CD4-positive, CD25-positive, alpha-beta regulatory T cell (primary cell): ENCODE measurements at regions not wholly inside any gene's neighbourhood (a gene's known extent, or its start where the extent isn't known, plus 50 kb on each side); places are given as distances from the start of the nearest gene placed in this dataset.

Experiments
- ATAC-seq, 2 donors: fragments of 150-1000 bp; cut with Tn5 transposase; one replicate each; pipeline ENCODE4 v1.10.0; 2021; ENCODE audit warnings: low read depth in 2 of 2, moderate number of reproducible peaks in 2 of 2, moderate library complexity in 1 of 2
- DNase-seq, 3 donors: peaks; one replicate each; pipeline versions ENCODE4 v3.0.0 to v3.0.0-alpha.2; 2012 to 2022; ENCODE audit warnings: mixed read lengths in 1 of 3
- H3K27ac ChIP-seq: one replicate; pipeline ENCODE4 v1.7.0; 2013; ENCODE audit warnings: mild to moderate bottlenecking, low read length; ENCODE audit not compliant: insufficient read depth, poor library complexity, severe bottlenecking
- H3K27me3 ChIP-seq: one replicate; pipeline ENCODE4 v1.7.0; 2013; ENCODE audit warnings: low read length; ENCODE audit not compliant: control insufficient read depth, insufficient read depth
- H3K36me3 ChIP-seq: one replicate; pipeline ENCODE4 v1.7.0; 2013; ENCODE audit warnings: mild to moderate bottlenecking, low read length, moderate library complexity; ENCODE audit not compliant: control insufficient read depth, insufficient read depth
- H3K4me1 ChIP-seq: 2 replicates; pipeline ENCODE4 v1.7.0; 2013; ENCODE audit warnings: mild to moderate bottlenecking, low read length; ENCODE audit not compliant: insufficient read depth, control insufficient read depth, poor library complexity, severe bottlenecking
- H3K4me3 ChIP-seq: one replicate; pipeline ENCODE4 v1.7.0; 2013; ENCODE audit warnings: low read depth, mild to moderate bottlenecking, low read length, moderate library complexity
- H3K9me3 ChIP-seq, 2 experiments: 1 replicate in 1 of 2; 2 replicates in 1 of 2; pipeline ENCODE4 v1.7.0; 2013; ENCODE audit warnings: low read length in 2 of 2, mild to moderate bottlenecking in 1 of 2, moderate library complexity in 1 of 2; ENCODE audit not compliant: control insufficient read depth in 2 of 2
- H3K27ac Mint-ChIP-seq, 3 donors: one replicate each; pipeline ENCODE4 v1.8.0; 2020 to 2022; ENCODE audit warnings: mild to moderate bottlenecking in 3 of 3, mixed read lengths in 3 of 3, moderate library complexity in 2 of 3
- H3K27me3 Mint-ChIP-seq: one replicate; pipeline ENCODE4 v1.8.0; 2022; ENCODE audit warnings: mild to moderate bottlenecking, mixed read lengths
- H3K36me3 Mint-ChIP-seq: one replicate; pipeline ENCODE4 v1.8.0; 2020; ENCODE audit warnings: mixed read lengths
- H3K4me1 Mint-ChIP-seq, 4 donors: one replicate each; pipeline ENCODE4 v1.8.0; 2020 to 2022; ENCODE audit warnings: mixed read lengths in 4 of 4, mild to moderate bottlenecking in 1 of 4
- H3K4me3 Mint-ChIP-seq, 4 donors: one replicate each; pipeline ENCODE4 v1.8.0; 2020 to 2022; ENCODE audit warnings: mild to moderate bottlenecking in 4 of 4, mixed read lengths in 4 of 4, moderate library complexity in 3 of 4
- H3K9me3 Mint-ChIP-seq, 7 donors: one replicate each; pipeline ENCODE4 v1.8.0; 2020 to 2022; ENCODE audit warnings: mixed read lengths in 7 of 7, mild to moderate bottlenecking in 3 of 7, moderate library complexity in 2 of 7

DNA sequence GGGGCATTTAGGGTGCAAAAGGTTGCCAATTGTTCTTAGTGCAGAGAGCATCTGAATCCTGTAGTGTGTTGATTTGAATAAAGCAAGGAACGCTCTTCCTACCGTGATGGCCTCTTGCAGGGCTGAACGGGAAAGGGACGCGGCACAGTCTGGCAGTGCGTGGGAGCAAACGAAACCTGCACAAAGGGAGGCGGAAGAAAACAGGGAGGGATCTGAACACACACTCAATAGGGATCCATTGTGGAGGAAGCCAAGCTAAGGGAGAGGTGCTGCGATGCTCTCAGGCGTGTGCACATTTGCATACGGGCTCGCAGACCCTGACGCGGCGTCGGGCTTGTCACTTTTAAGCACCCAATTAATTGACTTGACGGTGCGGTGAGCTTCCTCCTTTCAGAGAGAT lies 414.0 kb upstream of the IRX1 start:
- DNase-seq, result no peak

DNA sequence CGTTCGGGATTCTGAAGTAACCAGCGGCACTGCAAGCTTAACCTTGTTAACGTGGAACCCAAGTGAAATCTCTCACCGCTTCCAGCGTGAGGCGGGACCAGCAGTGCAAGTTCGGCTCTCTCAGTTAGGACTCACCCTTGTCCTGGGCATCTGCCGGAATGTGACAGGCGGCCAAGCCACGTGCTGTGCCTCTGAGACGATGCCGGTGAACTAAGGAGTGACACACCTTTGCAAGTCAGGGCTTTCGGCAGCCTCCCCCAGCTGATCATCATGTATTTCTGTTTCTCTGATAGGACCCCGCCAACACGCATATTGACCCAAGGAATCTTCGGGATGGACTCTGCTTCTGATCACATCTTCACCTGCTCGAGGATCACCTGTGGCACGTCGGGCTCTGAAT lies 415.0 kb upstream of the IRX1 start:
- no peaks in the 10 kb centered on the region for H3K9me3 ChIP-seq
- no peak overlapping the region for H3K4me3 ChIP-seq
- H3K36me3 ChIP-seq, result no peaks in the 10 kb centered on the region
- no peak overlapping the region for H3K27ac ChIP-seq
- no peaks in the 10 kb centered on the region for H3K4me1 ChIP-seq
- no peaks in the 10 kb centered on the region for H3K27me3 ChIP-seq
- DNase-seq (no peak), ATAC-seq (no peak)
- no peak overlapping the region for H3K4me3 Mint-ChIP-seq
- no peaks in the 10 kb centered on the region for H3K36me3 Mint-ChIP-seq
- H3K9me3 Mint-ChIP-seq, result peaks cover 0 to 6% (median 2%) of the 10 kb centered on the region in 7 donors
- no peaks in the 10 kb centered on the region for H3K27me3 Mint-ChIP-seq
- no peak overlapping the region for H3K27ac Mint-ChIP-seq
- no peaks in the 10 kb centered on the region for H3K4me1 Mint-ChIP-seq

More for the DNA sequence above, 414.0 kb upstream of the IRX1 start:
- Histone ChIP-seq H3K9me3 (no peaks in the 10 kb centered on the region), H3K27me3 (no peaks in the 10 kb centered on the region), H3K27ac (no peak overlapping the region), H3K4me3 (no peak overlapping the region), H3K4me1 (no peaks in the 10 kb centered on the region), H3K36me3 (no peaks in the 10 kb centered on the region)
- H3K36me3 Mint-ChIP-seq, result no peaks in the 10 kb centered on the region
- H3K4me1 Mint-ChIP-seq, result no peaks in the 10 kb centered on the region
- H3K27ac Mint-ChIP-seq, result no peak overlapping the region
- H3K4me3 Mint-ChIP-seq, result no peak overlapping the region
- no peak for ATAC-seq
- no peaks in the 10 kb centered on the region for H3K27me3 Mint-ChIP-seq
- H3K9me3 Mint-ChIP-seq, result peaks cover 0 to 6% (median 2%) of the 10 kb centered on the region in 7 donors

DNA sequence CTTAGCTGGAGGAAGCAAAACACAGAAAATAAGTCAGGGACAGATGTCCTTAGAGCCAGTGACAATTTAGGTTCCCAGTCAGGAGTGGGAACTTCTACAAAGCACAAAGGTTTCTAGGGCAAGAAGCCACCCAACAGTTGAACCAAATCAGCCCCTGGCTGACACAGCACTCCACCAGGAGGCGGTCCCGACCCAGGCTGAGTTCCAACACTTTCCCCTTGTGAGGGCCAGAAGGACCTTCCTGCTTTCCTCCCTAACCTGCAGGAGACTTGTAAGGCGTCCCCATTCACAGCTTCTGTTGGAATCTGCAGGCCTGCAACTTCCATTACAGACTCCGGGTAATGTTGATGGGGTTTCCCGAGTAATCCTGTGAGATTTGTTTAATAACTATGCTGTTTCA lies 416.4 kb upstream of the IRX1 start:
- no peaks in the 10 kb centered on the region for H3K27me3 Mint-ChIP-seq
- H3K4me3 Mint-ChIP-seq, result no peak overlapping the region
- no peaks in the 10 kb centered on the region for H3K9me3 ChIP-seq
- H3K4me3 ChIP-seq, result no peak overlapping the region
- H3K9me3 Mint-ChIP-seq, result peaks cover 0 to 6% (median 2%) of the 10 kb centered on the region in 7 donors
- ATAC-seq, result no peak
- H3K36me3 ChIP-seq, result no peaks in the 10 kb centered on the region
- DNase-seq, result no peak
- H3K4me1 Mint-ChIP-seq, result no peaks in the 10 kb centered on the region
- no peaks in the 10 kb centered on the region for H3K4me1 ChIP-seq
- no peak overlapping the region for H3K27ac ChIP-seq
- H3K27ac Mint-ChIP-seq, result no peak overlapping the region
- no peaks in the 10 kb centered on the region for H3K36me3 Mint-ChIP-seq
- H3K27me3 ChIP-seq, result no peaks in the 10 kb centered on the region

DNA sequence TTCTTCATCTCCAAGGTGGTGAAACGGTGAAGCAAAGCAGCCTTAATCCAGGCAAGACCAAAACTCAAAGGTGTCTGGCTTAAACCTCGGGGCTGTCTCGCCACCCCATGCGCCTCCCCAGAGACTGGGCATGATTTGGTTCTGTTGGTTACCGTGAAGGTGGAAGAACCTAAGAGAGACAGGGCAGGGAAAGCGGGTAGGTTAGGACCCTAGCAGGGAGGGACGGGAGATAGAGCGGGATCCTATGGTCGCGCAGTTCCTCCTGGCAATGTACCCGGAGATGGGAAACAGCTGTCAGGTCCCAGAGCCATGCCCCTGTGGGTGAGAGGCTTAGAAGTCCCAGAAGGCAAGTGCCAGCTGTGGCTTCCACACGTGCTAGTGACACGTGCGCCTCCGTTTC lies 418.3 kb upstream of the IRX1 start:
- H3K27ac ChIP-seq, result no peak overlapping the region
- no peak for DNase-seq
- no peaks in the 10 kb centered on the region for H3K9me3 ChIP-seq
- no peaks in the 10 kb centered on the region for H3K36me3 ChIP-seq
- no peak overlapping the region for H3K4me3 Mint-ChIP-seq
- no peak overlapping the region for H3K4me3 ChIP-seq
- no peaks in the 10 kb centered on the region for H3K4me1 Mint-ChIP-seq
- no peaks in the 10 kb centered on the region for H3K27me3 ChIP-seq
- H3K27me3 Mint-ChIP-seq, result no peaks in the 10 kb centered on the region
- ATAC-seq, result no peak
- no peak overlapping the region for H3K27ac Mint-ChIP-seq
- no peaks in the 10 kb centered on the region for H3K4me1 ChIP-seq
- no peaks in the 10 kb centered on the region for H3K36me3 Mint-ChIP-seq
- H3K9me3 Mint-ChIP-seq, result peaks cover 0 to 6% (median 2%) of the 10 kb centered on the region in 7 donors

DNA sequence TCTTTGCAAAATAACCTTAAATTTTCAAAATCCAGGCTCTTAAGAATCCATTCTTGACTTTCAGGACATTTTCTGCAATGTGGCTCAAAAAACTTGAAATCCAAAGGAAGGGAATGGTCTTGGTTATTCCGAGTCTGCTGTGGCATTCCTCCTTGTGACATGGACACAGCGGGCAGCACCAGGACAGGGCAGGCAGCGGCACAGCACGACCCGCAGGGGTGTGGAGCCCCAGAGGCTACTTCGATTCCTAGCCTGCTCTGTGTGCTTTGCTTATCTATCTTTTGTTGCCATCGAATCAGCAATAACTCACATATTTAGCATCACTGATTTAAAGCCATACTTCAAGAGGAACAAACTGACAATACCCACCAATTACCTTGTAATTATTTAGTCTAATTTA lies 420.2 kb upstream of the IRX1 start:
- Mint-ChIP-seq H3K9me3 (peaks cover 1 to 9% (median 3%) of the 10 kb centered on the region in 7 donors), H3K27me3 (no peaks in the 10 kb centered on the region), H3K36me3 (no peaks in the 10 kb centered on the region), H3K4me3 (no peak overlapping the region), H3K4me1 (no peaks in the 10 kb centered on the region), H3K27ac (no peak overlapping the region)
- no peaks in the 10 kb centered on the region for H3K9me3 ChIP-seq
- H3K36me3 ChIP-seq, result no peaks in the 10 kb centered on the region
- no peaks in the 10 kb centered on the region for H3K4me1 ChIP-seq
- no peak for ATAC-seq
- no peak for DNase-seq
- H3K4me3 ChIP-seq, result no peak overlapping the region
- H3K27ac ChIP-seq, result no peak overlapping the region
- no peaks in the 10 kb centered on the region for H3K27me3 ChIP-seq

DNA sequence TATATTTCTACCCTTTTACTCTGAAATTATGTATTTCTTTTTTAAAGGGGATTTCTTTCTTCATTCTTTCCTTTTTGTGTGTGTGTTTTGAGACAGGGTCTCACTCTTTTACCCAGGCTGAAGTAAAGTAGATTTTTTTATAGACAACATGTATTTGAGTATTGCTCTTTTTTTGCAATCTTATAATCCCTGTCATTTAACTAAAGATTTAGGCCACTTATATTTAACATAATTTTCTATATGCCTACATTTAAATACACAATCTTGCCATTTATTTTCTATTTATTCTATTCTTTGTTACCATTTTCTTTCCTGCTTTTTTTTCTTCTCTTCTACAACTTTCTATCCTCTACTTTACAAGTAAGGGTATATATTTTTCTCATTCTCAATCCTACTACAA lies 416.0 kb upstream of the IRX2 start:
- H3K4me1 ChIP-seq, result no peaks in the 10 kb centered on the region
- peaks cover 0 to 23% (median 13%) of the 10 kb centered on the region in 7 donors for H3K9me3 Mint-ChIP-seq
- no peak for ATAC-seq
- no peak overlapping the region for H3K27ac Mint-ChIP-seq
- H3K9me3 ChIP-seq, result peaks cover 0 to 6% of the 10 kb centered on the region in 2 experiments
- no peaks in the 10 kb centered on the region for H3K4me1 Mint-ChIP-seq
- no peak for DNase-seq
- no peaks in the 10 kb centered on the region for H3K27me3 Mint-ChIP-seq
- no peak overlapping the region for H3K27ac ChIP-seq
- no peak overlapping the region for H3K4me3 ChIP-seq
- H3K36me3 Mint-ChIP-seq, result no peaks in the 10 kb centered on the region
- no peak overlapping the region for H3K4me3 Mint-ChIP-seq
- no peaks in the 10 kb centered on the region for H3K36me3 ChIP-seq
- H3K27me3 ChIP-seq, result no peaks in the 10 kb centered on the region

DNA sequence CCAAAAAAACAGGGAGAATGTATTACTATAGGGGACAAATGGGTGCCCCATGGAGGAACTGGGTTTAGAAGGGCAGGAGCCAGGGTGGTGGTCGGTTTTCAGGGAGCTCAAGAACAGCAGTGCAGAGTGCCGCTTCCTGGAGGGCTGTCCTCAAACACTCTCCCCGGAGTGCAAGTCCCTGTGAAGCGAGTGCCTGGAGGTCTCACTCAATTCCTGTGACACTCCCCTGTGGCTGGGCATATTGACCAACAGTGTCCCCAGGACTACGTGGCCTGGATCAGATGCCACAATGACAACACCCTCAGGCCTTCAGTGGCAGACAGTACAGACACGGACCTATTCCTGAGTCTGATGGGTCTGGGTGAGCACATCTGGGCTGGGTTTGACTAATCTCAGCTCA lies 412.1 kb upstream of the IRX2 start:
- no peaks in the 10 kb centered on the region for H3K4me1 Mint-ChIP-seq
- H3K4me3 Mint-ChIP-seq, result no peak overlapping the region
- Histone ChIP-seq H3K9me3 (peaks cover 4 to 6% of the 10 kb centered on the region in 2 experiments), H3K27me3 (no peaks in the 10 kb centered on the region), H3K27ac (no peak overlapping the region), H3K4me1 (no peaks in the 10 kb centered on the region), H3K4me3 (no peak overlapping the region), H3K36me3 (no peaks in the 10 kb centered on the region)
- peaks cover 0 to 29% (median 10%) of the 10 kb centered on the region in 7 donors for H3K9me3 Mint-ChIP-seq
- no peak for ATAC-seq
- no peaks in the 10 kb centered on the region for H3K27me3 Mint-ChIP-seq
- no peak for DNase-seq
- H3K27ac Mint-ChIP-seq, result no peak overlapping the region
- no peaks in the 10 kb centered on the region for H3K36me3 Mint-ChIP-seq

DNA sequence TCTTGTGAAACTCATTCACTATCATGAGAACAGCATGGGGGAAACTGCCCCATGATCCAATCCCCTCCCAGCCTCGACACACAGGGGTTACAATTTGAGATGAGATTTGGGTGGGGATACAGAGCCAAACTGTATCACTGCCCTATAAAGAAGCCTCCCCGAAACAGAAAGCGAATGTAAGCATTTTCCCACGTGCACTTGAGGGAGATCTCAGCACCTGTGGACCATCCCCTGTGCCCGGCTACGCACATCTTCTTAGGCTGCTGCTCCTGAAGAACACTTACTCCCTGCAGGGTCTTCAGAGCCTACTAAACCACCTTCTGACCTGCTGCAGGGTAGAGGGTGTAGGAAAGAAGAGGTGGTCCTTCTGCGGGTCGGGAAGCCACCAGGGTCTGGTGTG lies 410.2 kb upstream of the IRX2 start:
- Mint-ChIP-seq H3K4me3 (no peak overlapping the region), H3K36me3 (no peaks in the 10 kb centered on the region), H3K27ac (no peak overlapping the region), H3K4me1 (no peaks in the 10 kb centered on the region), H3K27me3 (no peaks in the 10 kb centered on the region), H3K9me3 (peaks cover 0 to 22% (median 7%) of the 10 kb centered on the region in 7 donors)
- ATAC-seq (no peak), DNase-seq (no peak)
- Histone ChIP-seq H3K27ac (no peak overlapping the region), H3K27me3 (no peaks in the 10 kb centered on the region), H3K9me3 (peaks cover 0 to 4% of the 10 kb centered on the region in 2 experiments), H3K36me3 (no peaks in the 10 kb centered on the region), H3K4me1 (no peaks in the 10 kb centered on the region), H3K4me3 (no peak overlapping the region)
